ENCODE measurements at regions not wholly inside any gene's neighbourhood (a gene's known extent, or its start where the extent isn't known, plus 50 kb on each side); places are given as distances from the start of the nearest gene placed in this dataset.

DNA sequence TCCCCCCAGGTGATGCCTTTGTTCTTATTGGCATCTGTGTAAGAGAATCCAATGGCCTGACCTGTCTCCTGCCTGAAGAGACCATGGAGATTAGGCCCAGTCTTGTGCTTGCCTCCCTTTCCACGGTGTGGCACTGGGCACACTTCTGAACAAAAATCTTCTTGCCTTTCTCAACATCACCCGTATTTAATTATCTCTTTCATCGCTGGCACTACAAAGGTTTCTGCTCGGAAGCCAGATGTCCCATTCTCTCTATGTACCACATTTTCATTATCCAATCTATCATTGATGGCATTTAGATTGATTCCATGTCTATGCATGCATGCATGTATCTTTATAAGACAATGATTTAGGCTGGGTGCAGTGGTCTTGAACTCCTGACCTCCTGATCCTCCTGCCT is 74.3 kb downstream of the SLC25A15 start:
- no peak overlapping the region for H3K27ac ChIP-seq
- TF ChIP-seq, protein P1, sequence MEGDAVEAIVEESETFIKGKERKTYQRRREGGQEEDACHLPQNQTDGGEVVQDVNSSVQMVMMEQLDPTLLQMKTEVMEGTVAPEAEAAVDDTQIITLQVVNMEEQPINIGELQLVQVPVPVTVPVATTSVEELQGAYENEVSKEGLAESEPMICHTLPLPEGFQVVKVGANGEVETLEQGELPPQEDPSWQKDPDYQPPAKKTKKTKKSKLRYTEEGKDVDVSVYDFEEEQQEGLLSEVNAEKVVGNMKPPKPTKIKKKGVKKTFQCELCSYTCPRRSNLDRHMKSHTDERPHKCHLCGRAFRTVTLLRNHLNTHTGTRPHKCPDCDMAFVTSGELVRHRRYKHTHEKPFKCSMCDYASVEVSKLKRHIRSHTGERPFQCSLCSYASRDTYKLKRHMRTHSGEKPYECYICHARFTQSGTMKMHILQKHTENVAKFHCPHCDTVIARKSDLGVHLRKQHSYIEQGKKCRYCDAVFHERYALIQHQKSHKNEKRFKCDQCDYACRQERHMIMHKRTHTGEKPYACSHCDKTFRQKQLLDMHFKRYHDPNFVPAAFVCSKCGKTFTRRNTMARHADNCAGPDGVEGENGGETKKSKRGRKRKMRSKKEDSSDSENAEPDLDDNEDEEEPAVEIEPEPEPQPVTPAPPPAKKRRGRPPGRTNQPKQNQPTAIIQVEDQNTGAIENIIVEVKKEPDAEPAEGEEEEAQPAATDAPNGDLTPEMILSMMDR (conservative IDR thresholded peaks at IDR 0.05), result no peak

DNA sequence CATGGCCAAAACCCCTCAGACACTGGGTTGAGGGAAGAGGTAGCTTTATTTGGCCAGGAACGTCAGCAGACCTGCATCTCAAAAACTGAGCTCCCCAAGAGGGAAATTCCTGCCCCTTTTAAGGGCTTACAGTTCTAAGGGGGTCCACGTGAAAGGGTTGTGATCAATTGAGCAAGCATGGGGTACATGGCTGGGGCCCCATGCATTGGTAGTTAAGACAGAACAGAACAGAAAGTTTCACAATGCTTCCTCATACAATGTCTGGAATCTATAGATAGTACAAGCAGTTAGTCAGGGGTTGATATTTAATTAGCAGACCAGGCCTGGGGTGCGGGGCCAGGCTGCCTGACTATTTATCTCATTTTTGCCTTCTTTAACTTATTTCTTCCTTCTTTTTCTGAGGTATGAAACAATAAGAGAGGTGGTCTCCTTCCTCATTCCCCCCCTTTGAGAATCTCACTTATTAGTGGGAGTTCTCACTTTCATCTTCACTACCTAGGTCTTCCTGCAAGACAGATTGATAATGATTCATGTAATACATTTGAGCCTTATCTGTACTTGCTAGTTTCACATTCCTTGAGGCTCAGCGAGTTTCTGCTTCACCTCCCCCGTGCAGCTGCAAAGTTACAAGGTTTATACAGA is 84.8 kb downstream of the SLC25A15 start:
- TF ChIP-seq, protein P1 (conservative IDR thresholded peaks at IDR 0.05), result no peak
- no peak overlapping the region; the same call in 1 of the 2 replicates for H3K27ac ChIP-seq

DNA sequence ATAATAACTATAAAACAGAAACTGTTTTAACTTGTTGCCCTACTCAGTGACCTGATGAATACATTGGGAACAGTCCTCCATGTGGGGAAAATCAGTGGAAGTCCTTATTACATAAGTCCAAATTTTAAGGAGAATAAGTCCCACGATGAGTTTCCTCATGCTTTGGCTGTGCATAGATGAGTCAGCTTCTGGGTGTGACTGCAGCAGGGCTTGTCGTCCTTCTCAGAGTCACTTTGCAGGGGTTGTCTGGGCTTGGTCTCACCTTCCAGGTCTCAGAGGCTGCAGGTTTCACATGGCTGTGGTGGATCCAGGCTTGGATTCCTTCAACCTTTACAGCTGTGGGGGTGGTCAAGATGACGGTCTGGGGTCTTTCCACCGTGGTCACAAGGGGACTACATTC is 85.6 kb downstream of the SLC25A15 start:
- TF ChIP-seq, protein P1 (conservative IDR thresholded peaks at IDR 0.05), result no peak
- peak overlapping the region; percentile 73 for H3K27ac ChIP-seq

DNA sequence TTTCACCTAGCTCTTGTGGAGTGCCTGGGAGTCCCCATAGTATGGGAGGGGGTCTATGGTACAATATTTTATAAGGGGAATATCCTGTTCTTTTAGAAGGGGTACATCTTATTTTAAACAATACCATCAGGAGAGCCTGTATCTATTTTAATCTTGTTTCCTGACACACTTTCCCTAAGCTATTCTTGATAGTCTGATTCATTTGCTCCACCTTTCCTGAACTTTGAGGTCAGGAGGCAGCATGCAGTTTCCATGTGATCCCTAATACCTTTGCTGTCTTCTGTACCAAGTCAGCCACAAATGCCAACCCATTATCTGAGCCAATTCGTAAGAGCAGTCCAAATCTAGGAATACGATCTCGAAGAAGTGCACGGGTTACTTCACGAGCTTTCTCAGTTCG is 86.2 kb downstream of the SLC25A15 start:
- peak overlapping the region; percentile 73 for H3K27ac ChIP-seq
- TF ChIP-seq, protein P1 (conservative IDR thresholded peaks at IDR 0.05), result no peak

DNA sequence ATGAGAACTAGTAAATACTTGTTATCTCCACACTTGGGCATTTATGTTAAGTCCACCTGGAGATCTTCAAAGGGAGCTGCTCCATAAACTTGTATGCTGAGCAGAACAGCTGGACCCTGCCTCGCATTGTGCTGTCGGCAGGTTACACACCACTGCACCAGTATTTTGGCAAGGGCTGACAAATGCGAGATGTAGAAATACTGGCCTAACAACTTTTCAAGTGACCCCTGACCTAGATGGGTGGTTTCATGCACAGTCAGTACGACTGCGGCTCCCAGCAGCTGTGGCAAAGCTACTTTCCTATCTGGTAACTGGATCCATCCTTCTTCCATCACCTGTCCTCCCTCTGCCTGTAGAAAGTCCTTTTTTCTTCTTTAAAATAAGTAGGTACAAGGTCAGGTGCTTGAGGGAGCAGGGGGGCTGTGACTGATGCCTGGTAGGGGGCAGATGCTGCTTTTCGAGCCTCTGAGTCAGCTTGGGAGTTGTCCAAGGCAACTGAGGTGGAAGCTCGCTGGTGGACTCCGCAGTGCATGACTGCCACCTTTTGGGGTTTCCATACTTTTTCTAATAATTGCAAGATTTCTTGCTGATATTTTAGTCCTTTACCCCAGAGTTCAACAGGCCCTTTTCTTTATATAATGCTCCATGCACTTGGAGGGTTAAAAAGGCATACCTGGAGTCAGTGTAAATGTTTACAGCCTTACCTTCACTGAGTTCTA is 86.8 kb downstream of the SLC25A15 start:
- TF ChIP-seq, protein P1 (conservative IDR thresholded peaks at IDR 0.05), result no peak
- H3K27ac ChIP-seq, result peak overlapping the region; percentile 73

DNA sequence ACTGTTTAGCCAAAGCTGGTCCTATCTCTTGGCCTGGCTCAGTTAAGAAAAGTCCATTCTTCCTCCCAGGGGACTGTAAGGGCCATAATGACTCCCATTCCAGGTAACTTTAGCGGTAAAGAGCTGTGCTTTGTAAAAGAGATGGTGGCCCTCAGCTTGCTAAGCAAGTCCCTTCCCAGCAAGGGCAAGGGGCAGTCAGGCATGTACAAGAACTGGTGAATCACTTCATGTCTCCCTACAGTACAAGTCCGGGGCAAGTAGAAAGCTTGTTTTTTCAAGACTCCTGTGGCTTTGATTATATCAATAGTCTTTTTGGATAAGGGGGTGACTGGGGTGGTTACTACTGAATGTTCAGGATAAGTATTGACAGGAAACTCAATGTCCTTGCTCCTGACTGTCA is 88.9 kb downstream of the SLC25A15 start:
- TF ChIP-seq, protein P1 (conservative IDR thresholded peaks at IDR 0.05), result no peak
- peak overlapping the region; percentile 73; the same call in 1 of the 2 replicates for H3K27ac ChIP-seq

DNA sequence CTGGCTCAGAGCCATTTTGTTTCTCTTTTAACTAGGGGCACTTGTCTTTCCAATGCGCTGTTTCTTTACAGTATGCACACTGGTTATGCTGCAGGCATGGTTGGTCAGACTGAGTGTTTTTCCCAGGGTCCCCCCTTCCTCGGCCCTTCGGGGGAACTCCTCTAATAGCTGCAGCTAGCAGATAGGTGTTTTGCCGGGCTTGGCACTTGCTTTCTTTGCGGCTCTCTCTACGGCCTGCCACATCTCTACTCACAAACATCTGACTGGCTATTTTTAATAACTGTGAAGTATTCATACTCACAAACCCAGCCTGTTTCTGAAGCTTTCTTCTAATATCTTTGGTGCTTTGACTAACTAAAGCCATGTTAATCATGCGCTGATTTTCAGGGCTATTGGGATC is 89.4 kb downstream of the SLC25A15 start:
- no peak overlapping the region for H3K27ac ChIP-seq
- TF ChIP-seq, protein P1 (conservative IDR thresholded peaks at IDR 0.05), result no peak

Data from VCaP (cell line).